ENCODE measurements at regions not wholly inside any gene's neighbourhood (a gene's known extent, or its start where the extent isn't known, plus 50 kb on each side); places are given as distances from the start of the nearest gene placed in this dataset.

DNA sequence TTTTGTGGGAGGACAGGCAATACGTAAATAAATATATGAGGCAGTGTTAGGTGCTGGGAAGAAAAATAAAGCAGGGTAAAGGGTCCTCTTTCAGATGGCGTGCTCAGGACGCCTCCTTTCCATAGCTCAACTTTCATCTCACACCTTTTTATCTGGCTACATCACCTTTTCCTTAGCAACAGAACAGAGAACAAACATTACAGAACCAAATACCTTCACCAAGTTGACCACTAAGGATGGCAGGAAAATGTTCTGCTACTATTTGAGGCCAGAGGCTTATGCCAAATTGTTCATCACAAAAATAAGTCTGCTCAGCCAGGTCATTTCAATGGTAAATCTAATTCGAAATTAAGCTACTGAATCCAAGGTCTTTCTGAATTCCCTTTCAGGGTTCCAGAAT, 149.2 kb upstream of the C1orf21 start:
- TF ChIP-seq, protein P1, sequence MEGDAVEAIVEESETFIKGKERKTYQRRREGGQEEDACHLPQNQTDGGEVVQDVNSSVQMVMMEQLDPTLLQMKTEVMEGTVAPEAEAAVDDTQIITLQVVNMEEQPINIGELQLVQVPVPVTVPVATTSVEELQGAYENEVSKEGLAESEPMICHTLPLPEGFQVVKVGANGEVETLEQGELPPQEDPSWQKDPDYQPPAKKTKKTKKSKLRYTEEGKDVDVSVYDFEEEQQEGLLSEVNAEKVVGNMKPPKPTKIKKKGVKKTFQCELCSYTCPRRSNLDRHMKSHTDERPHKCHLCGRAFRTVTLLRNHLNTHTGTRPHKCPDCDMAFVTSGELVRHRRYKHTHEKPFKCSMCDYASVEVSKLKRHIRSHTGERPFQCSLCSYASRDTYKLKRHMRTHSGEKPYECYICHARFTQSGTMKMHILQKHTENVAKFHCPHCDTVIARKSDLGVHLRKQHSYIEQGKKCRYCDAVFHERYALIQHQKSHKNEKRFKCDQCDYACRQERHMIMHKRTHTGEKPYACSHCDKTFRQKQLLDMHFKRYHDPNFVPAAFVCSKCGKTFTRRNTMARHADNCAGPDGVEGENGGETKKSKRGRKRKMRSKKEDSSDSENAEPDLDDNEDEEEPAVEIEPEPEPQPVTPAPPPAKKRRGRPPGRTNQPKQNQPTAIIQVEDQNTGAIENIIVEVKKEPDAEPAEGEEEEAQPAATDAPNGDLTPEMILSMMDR (IDR thresholded peaks at IDR 0.05; ENCODE audit: low read depth, low read length, poor library complexity, severe bottlenecking) = no peak
- TF ChIP-seq EZH2phosphoT487 (IDR thresholded peaks at IDR 0.05; ENCODE audit: borderline replicate concordance, low read length) = no peak
